A549 (cell line): ENCODE measurements at regions not wholly inside any gene's neighbourhood (a gene's known extent, or its start where the extent isn't known, plus 50 kb on each side); places are given as distances from the start of the nearest gene placed in this dataset.

ENCODE experiments used
- ATOH8 ChIP-seq: fragments of 250-450 bp; sonication (Bioruptor Pico); IDR thresholded peaks from 2 replicates; pipeline ENCODE4 v1.5.0; 2020; ENCODE audit warnings: low read depth, mild to moderate bottlenecking, moderate library complexity
- CEBPB ChIP-seq, 2 experiments: fragments of >200 bp in 1 of 2; sonication (Bioruptor Twin) in 1 of 2; formaldehyde crosslinking in 1 of 2; IDR thresholded peaks; 2 replicates each; pipeline ENCODE4 v1.6.1; 2012 to 2016
- CHD2 ChIP-seq: fragments of 150-350 bp; IDR thresholded peaks from 2 replicates; pipeline ENCODE4 v1.6.1; 2014; ENCODE audit warnings: low read length; ENCODE audit not compliant: partially characterized antibody
- EP300 ChIP-seq, 2 experiments: fragments of >200 bp; sonication (Bioruptor Twin); formaldehyde crosslinking; IDR thresholded peaks; 2 replicates in 1 of 2; 3 replicates in 1 of 2; pipeline ENCODE4 v1.6.1; 2016 to 2017
- KDM1A ChIP-seq: fragments of 200-600 bp; sonication (generic); IDR thresholded peaks from 2 replicates; pipeline ENCODE4 v1.6.1; 2016; ENCODE audit warnings: low read depth, mild to moderate bottlenecking
- MAX ChIP-seq: IDR thresholded peaks from 2 replicates; pipeline ENCODE4 v1.6.1; 2012
- MAZ ChIP-seq: fragments of 150-350 bp; IDR thresholded peaks from 2 replicates; pipeline ENCODE4 v1.6.1; 2014; ENCODE audit warnings: antibody characterized with exemption, low read depth, low read length, borderline replicate concordance
- POLR2A ChIP-seq: IDR thresholded peaks from 2 replicates; pipeline ENCODE4 v1.6.1; 2012; ENCODE audit warnings: mild to moderate bottlenecking, low read length
- RAD21 ChIP-seq, 2 experiments: fragments of >200 bp in 1 of 2; sonication (Bioruptor Twin) in 1 of 2; formaldehyde crosslinking in 1 of 2; IDR thresholded peaks in 1 of 2; conservative IDR thresholded peaks in 1 of 2; 2 replicates in 1 of 2; 3 replicates in 1 of 2; pipeline ENCODE4 v1.6.1; 2012 to 2018; ENCODE audit warnings: inconsistent platforms in 1 of 2
- REST ChIP-seq: fragments of 200-600 bp; sonication (generic); IDR thresholded peaks from 2 replicates; pipeline ENCODE4 v1.6.1; 2016; ENCODE audit warnings: antibody characterized with exemption, mild to moderate bottlenecking, moderate library complexity
- SREBF2 ChIP-seq: fragments of 450-650 bp; IDR thresholded peaks from 2 replicates; pipeline ENCODE4 v1.6.1; 2014; ENCODE audit warnings: mild to moderate bottlenecking, moderate library complexity
- USF2 ChIP-seq: fragments of 450-650 bp; IDR thresholded peaks from 2 replicates; pipeline ENCODE4 v1.6.1; 2014; ENCODE audit warnings: antibody characterized with exemption
- TF ChIP-seq, protein P1 (sequence below): fragments of >200 bp; sonication (Bioruptor Twin); formaldehyde crosslinking; IDR thresholded peaks from 3 replicates; pipeline ENCODE4 v1.5.1; 2016
- TF ChIP-seq, protein P2 (sequence below): IDR thresholded peaks from 2 replicates; pipeline ENCODE4 v1.6.1; 2012

DNA sequence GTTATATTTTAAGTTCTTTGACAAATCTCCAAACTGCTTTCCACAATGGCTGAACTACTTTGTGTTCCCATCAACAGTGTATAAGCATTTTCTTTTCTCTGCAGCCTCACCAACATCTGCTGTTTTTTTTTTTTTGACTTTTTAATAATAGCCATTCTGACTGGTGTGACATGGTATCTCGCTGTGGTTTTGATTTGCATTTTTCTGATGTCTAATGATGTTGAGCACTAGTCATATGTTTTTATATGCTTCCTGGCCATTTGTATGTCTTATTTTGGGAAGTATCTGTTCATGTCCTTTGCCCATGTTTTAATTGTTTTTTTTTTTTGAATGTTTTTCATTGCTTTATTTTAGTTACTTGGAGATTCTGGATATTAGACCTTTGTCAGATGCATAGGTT lies 196.6 kb downstream of the PLK2 start:
- TF ChIP-seq, protein P1, sequence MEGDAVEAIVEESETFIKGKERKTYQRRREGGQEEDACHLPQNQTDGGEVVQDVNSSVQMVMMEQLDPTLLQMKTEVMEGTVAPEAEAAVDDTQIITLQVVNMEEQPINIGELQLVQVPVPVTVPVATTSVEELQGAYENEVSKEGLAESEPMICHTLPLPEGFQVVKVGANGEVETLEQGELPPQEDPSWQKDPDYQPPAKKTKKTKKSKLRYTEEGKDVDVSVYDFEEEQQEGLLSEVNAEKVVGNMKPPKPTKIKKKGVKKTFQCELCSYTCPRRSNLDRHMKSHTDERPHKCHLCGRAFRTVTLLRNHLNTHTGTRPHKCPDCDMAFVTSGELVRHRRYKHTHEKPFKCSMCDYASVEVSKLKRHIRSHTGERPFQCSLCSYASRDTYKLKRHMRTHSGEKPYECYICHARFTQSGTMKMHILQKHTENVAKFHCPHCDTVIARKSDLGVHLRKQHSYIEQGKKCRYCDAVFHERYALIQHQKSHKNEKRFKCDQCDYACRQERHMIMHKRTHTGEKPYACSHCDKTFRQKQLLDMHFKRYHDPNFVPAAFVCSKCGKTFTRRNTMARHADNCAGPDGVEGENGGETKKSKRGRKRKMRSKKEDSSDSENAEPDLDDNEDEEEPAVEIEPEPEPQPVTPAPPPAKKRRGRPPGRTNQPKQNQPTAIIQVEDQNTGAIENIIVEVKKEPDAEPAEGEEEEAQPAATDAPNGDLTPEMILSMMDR: no peak
- no peak for TF ChIP-seq MAX
- no peak for TF ChIP-seq USF2
- no peak for TF ChIP-seq POLR2A
- no peak for TF ChIP-seq CEBPB (IDR thresholded peaks at IDR 0.05)
- TF ChIP-seq RAD21 (conservative IDR thresholded peaks at IDR 0.05 in 1 of 2, IDR thresholded peaks at IDR 0.05 in 1 of 2): no peak
- TF ChIP-seq REST: no peak
- TF ChIP-seq MAZ: no peak
- no peak for TF ChIP-seq KDM1A
- TF ChIP-seq, protein P2, sequence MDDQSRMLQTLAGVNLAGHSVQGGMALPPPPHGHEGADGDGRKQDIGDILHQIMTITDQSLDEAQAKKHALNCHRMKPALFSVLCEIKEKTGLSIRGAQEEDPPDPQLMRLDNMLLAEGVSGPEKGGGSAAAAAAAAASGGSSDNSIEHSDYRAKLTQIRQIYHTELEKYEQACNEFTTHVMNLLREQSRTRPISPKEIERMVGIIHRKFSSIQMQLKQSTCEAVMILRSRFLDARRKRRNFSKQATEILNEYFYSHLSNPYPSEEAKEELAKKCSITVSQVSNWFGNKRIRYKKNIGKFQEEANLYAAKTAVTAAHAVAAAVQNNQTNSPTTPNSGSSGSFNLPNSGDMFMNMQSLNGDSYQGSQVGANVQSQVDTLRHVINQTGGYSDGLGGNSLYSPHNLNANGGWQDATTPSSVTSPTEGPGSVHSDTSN: no peak
- no peak for TF ChIP-seq SREBF2
- TF ChIP-seq EP300 (IDR thresholded peaks at IDR 0.05): no peak
- TF ChIP-seq CHD2: no peak
- TF ChIP-seq ATOH8: no peak
